ENCODE measurements at regions not wholly inside any gene's neighbourhood (a gene's known extent, or its start where the extent isn't known, plus 50 kb on each side); places are given as distances from the start of the nearest gene placed in this dataset.

GRCh38 chr14:98956181-98956580, 315.8 kb downstream of the BCL11B start:
- DNase-seq (ENCODE audit: low spot score in 2 of 2): no peak
- no peak overlapping the region for H3K27ac ChIP-seq
- whole genome bisulfite sequencing, 2 donors: 87 to 90% methylated on average over 6 to 7 of the region's 7 CpGs
- no peak overlapping the region for H3K4me3 ChIP-seq
- no peaks in the 10 kb centered on the region for H3K27me3 ChIP-seq
- H3K36me3 ChIP-seq: no peaks in the 10 kb centered on the region
- TF ChIP-seq EP300 (IDR thresholded peaks at IDR 0.05) (no peak), POLR2A (IDR thresholded peaks at IDR 0.05) (no peak)
- TF ChIP-seq, protein P1, sequence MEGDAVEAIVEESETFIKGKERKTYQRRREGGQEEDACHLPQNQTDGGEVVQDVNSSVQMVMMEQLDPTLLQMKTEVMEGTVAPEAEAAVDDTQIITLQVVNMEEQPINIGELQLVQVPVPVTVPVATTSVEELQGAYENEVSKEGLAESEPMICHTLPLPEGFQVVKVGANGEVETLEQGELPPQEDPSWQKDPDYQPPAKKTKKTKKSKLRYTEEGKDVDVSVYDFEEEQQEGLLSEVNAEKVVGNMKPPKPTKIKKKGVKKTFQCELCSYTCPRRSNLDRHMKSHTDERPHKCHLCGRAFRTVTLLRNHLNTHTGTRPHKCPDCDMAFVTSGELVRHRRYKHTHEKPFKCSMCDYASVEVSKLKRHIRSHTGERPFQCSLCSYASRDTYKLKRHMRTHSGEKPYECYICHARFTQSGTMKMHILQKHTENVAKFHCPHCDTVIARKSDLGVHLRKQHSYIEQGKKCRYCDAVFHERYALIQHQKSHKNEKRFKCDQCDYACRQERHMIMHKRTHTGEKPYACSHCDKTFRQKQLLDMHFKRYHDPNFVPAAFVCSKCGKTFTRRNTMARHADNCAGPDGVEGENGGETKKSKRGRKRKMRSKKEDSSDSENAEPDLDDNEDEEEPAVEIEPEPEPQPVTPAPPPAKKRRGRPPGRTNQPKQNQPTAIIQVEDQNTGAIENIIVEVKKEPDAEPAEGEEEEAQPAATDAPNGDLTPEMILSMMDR (IDR thresholded peaks at IDR 0.05): no peak
- H3K9me3 ChIP-seq: no peaks in the 10 kb centered on the region
- peaks cover 0 to 9% (median 0%) of the 10 kb centered on the region in 4 donors for H3K4me1 ChIP-seq

- Histone ChIP-seq H3K4me1 (peaks cover 0 to 9% (median 0%) of the 10 kb centered on the region in 4 donors), H3K4me3 (no peak overlapping the region), H3K27ac (peak overlapping the region in 1 of 4 donors; percentile 17), H3K36me3 (no peaks in the 10 kb centered on the region), H3K9me3 (no peaks in the 10 kb centered on the region), H3K27me3 (no peaks in the 10 kb centered on the region)
- DNase-seq (ENCODE audit: low spot score in 2 of 2): no peak
- 71 to 73% methylated on average over 2 of the region's 2 CpGs for WGBS, 2 donors
- TF ChIP-seq, protein P1 (IDR thresholded peaks at IDR 0.05): no peak
- TF ChIP-seq EP300 (IDR thresholded peaks at IDR 0.05) (no peak), POLR2A (IDR thresholded peaks at IDR 0.05) (no peak)
These were observed 315.3 kb downstream of the BCL11B start for GRCh38 chr14:98956661-98957060.

DNA sequence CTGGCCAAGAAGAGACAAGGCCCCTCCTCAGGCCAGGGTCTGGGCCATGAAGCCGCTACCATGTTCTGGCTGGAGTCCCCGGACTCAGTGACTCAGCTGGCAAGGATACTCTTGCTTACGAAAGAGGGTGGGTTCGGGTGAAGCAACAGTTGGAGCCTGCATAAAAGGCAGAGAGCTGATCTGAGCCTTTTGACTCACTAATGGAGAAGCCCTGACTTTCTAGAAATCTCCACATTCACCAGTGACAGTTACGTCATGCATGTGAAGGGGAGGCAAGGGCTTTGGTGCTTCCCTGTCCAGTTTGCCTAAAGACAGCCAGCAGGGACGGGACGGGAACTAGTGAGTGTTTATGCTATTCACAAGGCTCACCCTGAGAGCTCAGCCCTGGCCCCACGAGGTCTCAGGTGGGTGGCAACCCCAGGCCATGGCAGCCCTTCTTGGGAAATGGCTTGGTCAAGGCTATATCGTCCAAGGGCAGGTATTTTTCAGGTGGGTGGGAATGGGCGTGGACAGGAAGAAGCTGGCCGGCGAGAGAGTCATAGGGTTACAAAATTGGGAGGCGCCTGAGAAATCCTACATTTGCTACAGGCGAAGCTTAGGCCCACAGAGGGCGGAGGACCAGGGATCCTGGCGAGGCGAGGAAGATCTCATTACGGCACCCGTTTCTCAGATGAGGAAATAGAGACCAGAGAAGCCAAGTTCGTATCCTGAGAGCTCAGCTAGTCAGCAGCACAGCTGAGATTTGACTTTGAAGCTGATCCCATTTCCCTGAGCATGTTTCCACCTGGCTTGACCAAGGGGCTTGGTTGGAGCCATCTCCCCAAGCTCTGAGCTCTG, 314.6 kb downstream of the BCL11B start:
- TF ChIP-seq EP300 (IDR thresholded peaks at IDR 0.05): peak in 1 of 2 donors; percentile 82
- TF ChIP-seq, protein P1 (IDR thresholded peaks at IDR 0.05): no peak
- TF ChIP-seq POLR2A (IDR thresholded peaks at IDR 0.05): no peak
- no peaks in the 10 kb centered on the region for H3K36me3 ChIP-seq
- peak overlapping the region in 1 of 4 donors; percentile 29 for H3K27ac ChIP-seq
- no peaks in the 10 kb centered on the region for H3K9me3 ChIP-seq
- peak; percentile 34 to 87 for DNase-seq (ENCODE audit: low spot score in 2 of 2)
- WGBS, 2 donors: 61 to 67% methylated on average over 20 of the region's 20 CpGs
- peaks cover 0 to 9% (median 0%) of the 10 kb centered on the region in 4 donors for H3K4me1 ChIP-seq
- H3K4me3 ChIP-seq: no peak overlapping the region
- H3K27me3 ChIP-seq: no peaks in the 10 kb centered on the region

- Histone ChIP-seq H3K9me3 (no peaks in the 10 kb centered on the region), H3K36me3 (no peaks in the 10 kb centered on the region), H3K4me3 (no peak overlapping the region), H3K27me3 (no peaks in the 10 kb centered on the region), H3K4me1 (peaks cover 0 to 9% (median 0%) of the 10 kb centered on the region in 4 donors), H3K27ac (no peak overlapping the region)
- WGBS, 2 donors: 60 to 63% methylated on average over 13 of the region's 13 CpGs
- DNase-seq (ENCODE audit: low spot score in 2 of 2): no peak
- no peak for TF ChIP-seq EP300 (IDR thresholded peaks at IDR 0.05)
- TF ChIP-seq, protein P1 (IDR thresholded peaks at IDR 0.05): no peak
- no peak for TF ChIP-seq POLR2A (IDR thresholded peaks at IDR 0.05)
These were observed 313.9 kb downstream of the BCL11B start for GRCh38 chr14:98958048-98958631.

GRCh38 chr14:98958632-98959031, 313.4 kb downstream of the BCL11B start:
- TF ChIP-seq EP300 (IDR thresholded peaks at IDR 0.05) (no peak), POLR2A (IDR thresholded peaks at IDR 0.05) (no peak)
- TF ChIP-seq, protein P1 (IDR thresholded peaks at IDR 0.05): no peak
- DNase-seq (ENCODE audit: low spot score in 2 of 2): no peak
- no peaks in the 10 kb centered on the region for H3K9me3 ChIP-seq
- no peak overlapping the region for H3K4me3 ChIP-seq
- H3K4me1 ChIP-seq: peaks cover 0 to 9% (median 0%) of the 10 kb centered on the region in 4 donors
- H3K27me3 ChIP-seq: no peaks in the 10 kb centered on the region
- no peak overlapping the region for H3K27ac ChIP-seq
- no peaks in the 10 kb centered on the region for H3K36me3 ChIP-seq
- WGBS, 2 donors: 57 to 62% methylated on average over 8 of the region's 8 CpGs
